ENCODE measurements at regions not wholly inside any gene's neighbourhood (a gene's known extent, or its start where the extent isn't known, plus 50 kb on each side); places are given as distances from the start of the nearest gene placed in this dataset.

DNA sequence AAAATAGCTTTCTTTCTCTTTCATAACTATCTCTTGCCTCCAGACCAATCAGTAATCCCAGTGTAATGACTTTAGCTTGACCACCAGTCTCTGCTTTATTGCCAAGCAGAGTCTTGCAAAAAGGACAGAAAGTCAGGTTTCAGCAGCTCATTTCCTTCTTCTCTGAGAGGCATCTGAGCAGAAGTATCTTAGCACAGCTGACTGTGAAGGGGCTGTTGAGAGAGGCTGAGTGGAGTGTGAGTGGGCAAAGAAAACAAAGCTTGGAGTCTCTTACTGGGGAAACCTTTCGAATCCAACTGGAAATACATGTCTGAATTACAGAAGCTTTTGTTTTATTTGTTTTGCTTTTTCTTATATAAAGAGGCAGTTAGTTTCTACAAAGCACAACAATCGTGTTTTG lies 170.3 kb upstream of the IGFBP7 start:
- no peaks in the 10 kb centered on the region for H3K9me3 ChIP-seq
- TF ChIP-seq, protein P1, sequence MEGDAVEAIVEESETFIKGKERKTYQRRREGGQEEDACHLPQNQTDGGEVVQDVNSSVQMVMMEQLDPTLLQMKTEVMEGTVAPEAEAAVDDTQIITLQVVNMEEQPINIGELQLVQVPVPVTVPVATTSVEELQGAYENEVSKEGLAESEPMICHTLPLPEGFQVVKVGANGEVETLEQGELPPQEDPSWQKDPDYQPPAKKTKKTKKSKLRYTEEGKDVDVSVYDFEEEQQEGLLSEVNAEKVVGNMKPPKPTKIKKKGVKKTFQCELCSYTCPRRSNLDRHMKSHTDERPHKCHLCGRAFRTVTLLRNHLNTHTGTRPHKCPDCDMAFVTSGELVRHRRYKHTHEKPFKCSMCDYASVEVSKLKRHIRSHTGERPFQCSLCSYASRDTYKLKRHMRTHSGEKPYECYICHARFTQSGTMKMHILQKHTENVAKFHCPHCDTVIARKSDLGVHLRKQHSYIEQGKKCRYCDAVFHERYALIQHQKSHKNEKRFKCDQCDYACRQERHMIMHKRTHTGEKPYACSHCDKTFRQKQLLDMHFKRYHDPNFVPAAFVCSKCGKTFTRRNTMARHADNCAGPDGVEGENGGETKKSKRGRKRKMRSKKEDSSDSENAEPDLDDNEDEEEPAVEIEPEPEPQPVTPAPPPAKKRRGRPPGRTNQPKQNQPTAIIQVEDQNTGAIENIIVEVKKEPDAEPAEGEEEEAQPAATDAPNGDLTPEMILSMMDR (IDR thresholded peaks at IDR 0.05): no peak
- no peaks in the 10 kb centered on the region for H3K4me1 ChIP-seq (ENCODE audit: control insufficient read depth in 1 of 2, low read depth in 2 of 2)
- no peak overlapping the region for H3K27ac ChIP-seq
- no peaks in the 10 kb centered on the region for H3K27me3 ChIP-seq (replicated peaks; ENCODE audit: insufficient read depth)
- H3K36me3 ChIP-seq: no peaks in the 10 kb centered on the region
- no peak for DNase-seq (ENCODE audit: low spot score)
- no peak overlapping the region for H3K4me3 ChIP-seq
- ATAC-seq (ENCODE audit: insufficient number of reproducible peaks, low FRiP score, low read depth): no peak

DNA sequence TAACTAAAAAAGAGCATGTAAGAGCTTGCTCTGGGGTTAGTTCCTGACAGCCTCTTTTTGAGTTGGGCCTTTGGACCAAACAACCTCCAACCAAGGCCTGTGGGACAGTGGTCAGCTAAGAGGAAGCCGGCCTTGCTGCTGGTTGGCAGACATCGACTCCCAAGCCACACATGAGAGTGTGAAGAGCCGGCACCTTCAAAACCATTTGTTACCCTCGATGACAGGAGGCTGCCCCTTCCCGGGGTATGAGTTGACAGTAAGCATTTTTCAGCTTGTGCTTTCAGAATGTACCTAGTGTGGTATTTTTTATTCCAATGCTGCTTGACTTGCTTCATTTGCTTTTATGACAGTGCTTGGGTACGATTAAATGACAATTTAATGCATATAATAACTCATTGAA lies 168.6 kb upstream of the IGFBP7 start:
- H3K27me3 ChIP-seq (replicated peaks; ENCODE audit: insufficient read depth): no peaks in the 10 kb centered on the region
- H3K9me3 ChIP-seq: no peaks in the 10 kb centered on the region
- no peak for DNase-seq (ENCODE audit: low spot score)
- H3K27ac ChIP-seq: no peak overlapping the region
- H3K36me3 ChIP-seq: no peaks in the 10 kb centered on the region
- ATAC-seq (ENCODE audit: insufficient number of reproducible peaks, low FRiP score, low read depth): no peak
- no peak overlapping the region for H3K4me3 ChIP-seq
- no peaks in the 10 kb centered on the region for H3K4me1 ChIP-seq (ENCODE audit: control insufficient read depth in 1 of 2, low read depth in 2 of 2)
- TF ChIP-seq, protein P1 (IDR thresholded peaks at IDR 0.05): no peak

DNA sequence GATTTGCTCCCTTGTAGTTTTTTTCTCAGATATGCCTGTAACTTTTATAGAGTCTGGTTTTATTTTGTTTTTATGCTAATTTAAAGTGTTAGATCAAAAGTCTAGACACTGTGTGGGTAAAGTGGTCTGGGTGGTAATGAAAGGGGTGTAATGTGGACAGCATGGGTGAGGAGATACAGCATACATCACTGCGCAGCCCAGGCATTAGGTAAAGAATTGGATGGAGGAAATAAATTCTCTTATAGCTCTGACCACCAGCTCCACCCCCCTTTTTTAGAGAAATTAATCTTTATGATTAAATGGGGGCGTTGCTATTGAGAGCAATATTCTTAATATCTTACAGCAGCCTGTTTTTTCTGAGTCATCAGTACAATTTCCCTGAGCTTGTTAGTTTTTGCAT lies 163.9 kb upstream of the IGFBP7 start:
- Histone ChIP-seq H3K4me3 (no peak overlapping the region), H3K9me3 (no peaks in the 10 kb centered on the region), H3K36me3 (no peaks in the 10 kb centered on the region), H3K27ac (no peak overlapping the region), H3K4me1 (ENCODE audit: control insufficient read depth in 1 of 2, low read depth in 2 of 2) (no peaks in the 10 kb centered on the region), H3K27me3 (replicated peaks; ENCODE audit: insufficient read depth) (no peaks in the 10 kb centered on the region)
- TF ChIP-seq, protein P1 (IDR thresholded peaks at IDR 0.05): no peak
- ATAC-seq (ENCODE audit: insufficient number of reproducible peaks, low FRiP score, low read depth) (no peak), DNase-seq (ENCODE audit: low spot score) (no peak)

DNA sequence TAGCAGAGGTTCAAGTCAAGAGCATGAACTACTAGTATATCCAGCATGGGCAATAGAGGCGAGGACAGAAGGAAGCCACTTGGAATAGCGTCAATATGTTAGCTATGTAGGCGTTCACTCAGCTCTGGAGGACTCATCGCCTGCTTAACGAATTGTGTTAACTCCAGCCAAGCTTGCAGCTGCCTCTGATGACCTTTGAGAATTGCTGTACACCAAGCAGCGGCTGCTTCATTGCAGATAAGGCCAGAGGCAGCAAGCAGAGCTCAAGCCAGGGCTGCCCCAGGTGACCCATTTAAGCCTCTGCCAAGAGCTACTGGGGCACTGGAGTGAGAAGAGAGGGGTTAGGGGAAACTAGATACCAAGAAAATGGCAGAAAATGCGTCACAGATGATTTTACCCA lies 160.2 kb upstream of the IGFBP7 start:
- H3K4me3 ChIP-seq: no peak overlapping the region
- H3K4me1 ChIP-seq (ENCODE audit: control insufficient read depth in 1 of 2, low read depth in 2 of 2): no peaks in the 10 kb centered on the region
- no peaks in the 10 kb centered on the region for H3K9me3 ChIP-seq
- no peaks in the 10 kb centered on the region for H3K27me3 ChIP-seq (replicated peaks; ENCODE audit: insufficient read depth)
- no peaks in the 10 kb centered on the region for H3K36me3 ChIP-seq
- no peak overlapping the region for H3K27ac ChIP-seq
- TF ChIP-seq, protein P1 (IDR thresholded peaks at IDR 0.05): no peak
- ATAC-seq (ENCODE audit: insufficient number of reproducible peaks, low FRiP score, low read depth) (no peak), DNase-seq (ENCODE audit: low spot score) (no peak)

DNA sequence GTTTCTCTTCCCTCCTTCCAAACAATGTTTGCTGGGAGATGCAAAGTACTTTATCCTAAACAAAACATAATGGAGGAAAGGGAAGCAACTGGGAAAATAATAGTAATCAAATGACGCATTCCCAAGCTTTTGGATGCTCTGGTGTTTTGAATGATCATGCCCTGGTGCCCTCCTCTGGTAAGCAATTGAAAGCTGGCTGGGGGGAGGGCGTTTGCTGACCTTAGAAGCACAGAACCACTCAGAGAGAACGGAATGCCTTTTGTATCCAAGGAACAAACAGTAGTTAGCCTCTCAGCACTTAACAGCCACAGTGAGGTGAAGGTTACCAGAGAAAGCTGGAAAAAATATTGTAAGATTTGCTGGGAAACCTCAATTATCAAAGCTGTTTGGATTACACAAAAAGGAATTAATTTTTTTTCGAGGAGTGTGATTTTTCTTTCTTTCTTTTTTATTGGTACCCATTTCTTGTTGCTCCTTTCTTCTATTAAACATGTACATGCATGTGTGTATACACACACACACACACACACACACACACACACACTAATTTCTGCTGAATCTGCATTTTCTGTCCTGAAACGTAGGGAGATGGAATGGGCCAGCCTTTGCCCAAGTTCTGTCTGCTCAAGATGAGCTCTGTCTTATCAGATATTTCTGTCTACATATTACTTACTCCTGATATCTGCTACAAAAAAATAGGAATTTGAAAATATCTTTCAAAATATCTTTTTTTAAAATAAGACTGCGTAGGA lies 155.8 kb upstream of the IGFBP7 start:
- no peak for DNase-seq (ENCODE audit: low spot score)
- Histone ChIP-seq H3K27me3 (replicated peaks; ENCODE audit: insufficient read depth) (no peaks in the 10 kb centered on the region), H3K36me3 (no peaks in the 10 kb centered on the region), H3K9me3 (no peaks in the 10 kb centered on the region), H3K4me1 (ENCODE audit: control insufficient read depth in 1 of 2, low read depth in 2 of 2) (no peaks in the 10 kb centered on the region), H3K4me3 (no peak overlapping the region), H3K27ac (no peak overlapping the region)
- TF ChIP-seq, protein P1 (IDR thresholded peaks at IDR 0.05): no peak
- no peak for ATAC-seq (ENCODE audit: insufficient number of reproducible peaks, low FRiP score, low read depth)

All from thoracic aorta (tissue), 2 donors.